ENCODE measurements at regions not wholly inside any gene's neighbourhood (a gene's known extent, or its start where the extent isn't known, plus 50 kb on each side); places are given as distances from the start of the nearest gene placed in this dataset.

DNA sequence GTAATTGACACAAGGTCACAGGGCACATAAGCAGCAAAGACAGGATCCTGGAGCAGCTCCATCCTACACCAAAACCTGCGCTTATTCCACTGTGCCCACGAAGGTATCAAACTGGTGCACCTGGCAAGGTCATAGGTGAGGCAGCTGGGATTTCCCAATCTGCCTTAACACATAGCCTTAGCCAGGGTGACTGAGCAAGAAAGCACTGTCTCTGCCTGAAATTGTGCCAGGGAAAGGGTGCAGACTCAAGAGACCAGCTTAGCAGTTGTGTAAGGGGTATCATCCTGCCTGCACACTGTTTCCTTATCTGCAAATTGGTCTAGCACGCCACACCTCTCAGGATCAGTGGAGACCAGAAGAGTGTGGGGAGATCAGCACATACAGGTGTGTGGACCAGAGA lies 82.8 kb downstream of the MAFB start:
- no peak overlapping the region for H3K4me2 ChIP-seq (ENCODE audit: insufficient read depth in 1 of 2, low read depth in 2 of 2, low read length in 2 of 2)
- H3K23ac ChIP-seq (ENCODE audit: insufficient read length) = no peak overlapping the region
- H3K27me3 ChIP-seq (replicated peaks in 1 of 4; ENCODE audit: control insufficient read depth in 3 of 4, extremely low read depth in 1 of 4, insufficient read depth in 3 of 4, low read length in 3 of 4) = no peaks in the 10 kb centered on the region
- H3K4me1 ChIP-seq (replicated peaks in 1 of 4; ENCODE audit: control insufficient read depth in 3 of 4, insufficient read depth in 4 of 4, low read length in 3 of 4) = no peaks in the 10 kb centered on the region
- no peaks in the 10 kb centered on the region for H3K79me2 ChIP-seq (ENCODE audit: control insufficient read depth in 1 of 2, insufficient read depth in 2 of 2, low read length in 2 of 2)
- no peak overlapping the region for H3K18ac ChIP-seq (ENCODE audit: extremely low read depth, low read length)
- H4K91ac ChIP-seq (replicated peaks; ENCODE audit: insufficient read length, low read length) = no peak overlapping the region
- no peak overlapping the region for H3K27ac ChIP-seq (ENCODE audit: low read depth, low read length)
- POLR2A ChIA-PET (ENCODE audit: partially characterized antibody) = no interaction called here
- no peak overlapping the region for H2BK5ac ChIP-seq (ENCODE audit: low read depth, low read length)
- no peak overlapping the region for H4K8ac ChIP-seq (ENCODE audit: extremely low read depth, insufficient read depth, low read length)
- H2AK5ac ChIP-seq (ENCODE audit: low read depth, low read length) = no peak overlapping the region
- no peak overlapping the region for H2BK12ac ChIP-seq (ENCODE audit: low read depth, low read length)
- no peaks in the 10 kb centered on the region for H3K9me3 ChIP-seq (ENCODE audit: insufficient read depth in 2 of 2, low read depth in 1 of 2, low read length in 1 of 2)
- no peak overlapping the region for H2BK15ac ChIP-seq (ENCODE audit: low read length)
- H2BK120ac ChIP-seq (replicated peaks; ENCODE audit: low read depth, low read length) = no peak overlapping the region
- no peak for DNase-seq (ENCODE audit: low read depth in 1 of 2, low spot score in 2 of 2)
- H3K9ac ChIP-seq (replicated peaks in 1 of 4; ENCODE audit: extremely low read depth in 1 of 4, low read depth in 3 of 4, low read length in 3 of 4) = no peak overlapping the region
- no peak for FAIRE-seq
- no peaks in the 10 kb centered on the region for H3K79me1 ChIP-seq (ENCODE audit: low read depth, low read length)
- no peak overlapping the region for H3K4me3 ChIP-seq (ENCODE audit: extremely low read depth in 1 of 4, insufficient read depth in 2 of 4, low read depth in 3 of 4, low read length in 4 of 4)
- no peak overlapping the region for H2BK20ac ChIP-seq (ENCODE audit: low read length)
- no peaks in the 10 kb centered on the region for H4K20me1 ChIP-seq (replicated peaks in 1 of 2; ENCODE audit: control insufficient read depth in 1 of 2, insufficient read depth in 2 of 2, low read length in 2 of 2)
- no peaks in the 10 kb centered on the region for H3K23me2 ChIP-seq (ENCODE audit: low read depth, low read length)
- H3K36me3 ChIP-seq (ENCODE audit: control insufficient read depth in 2 of 4, insufficient read depth in 4 of 4, low read length in 3 of 4) = no peaks in the 10 kb centered on the region
- H3K4ac ChIP-seq (replicated peaks; ENCODE audit: insufficient read length, low read depth, low read length) = no peak overlapping the region
- TF ChIP-seq JUN (IDR thresholded peaks at IDR 0.05; ENCODE audit: low read depth, low read length) (no peak), POLR2A (IDR thresholded peaks at IDR 0.05; ENCODE audit: control extremely low read depth in 1 of 2, low read depth in 2 of 2, low read length in 2 of 2) (no peak)
- H2AFZ ChIP-seq (ENCODE audit: low read length) = peak overlapping the region; percentile 66
- H3K56ac ChIP-seq (replicated peaks; ENCODE audit: insufficient read length, low read depth, low read length) = no peak overlapping the region
- CTCF ChIA-PET (ENCODE audit: partially characterized antibody) = interaction anchor here (1.0 to 1.6 kb wide), 6 partner anchors 14 to 732 kb away, joined by 3 to 5 read pairs (median 4); no protein-coding TSS in a partner anchor
- no peak overlapping the region for H4K5ac ChIP-seq (ENCODE audit: insufficient read length, low read depth, low read length)
- no peak overlapping the region for H3K14ac ChIP-seq (ENCODE audit: insufficient read length)
- WGBS, 2 experiments (ENCODE audit: extremely low coverage in 1 of 2, insufficient coverage in 1 of 2, insufficient read length in 1 of 2, insufficient replicate concordance in 2 of 2, low coverage in 1 of 2, low lambda C conversion rate in 2 of 2, missing lambda C conversion rate in 1 of 2) = 97% methylated on average over 3 of the region's 3 CpGs; no CpG with 5 or more reads in 1 of the 2 experiments
